MM.1S (cell line): ENCODE measurements at regions not wholly inside any gene's neighbourhood (a gene's known extent, or its start where the extent isn't known, plus 50 kb on each side); places are given as distances from the start of the nearest gene placed in this dataset.

Experiments
- DNase-seq: peaks from one replicate; pipeline ENCODE4 v3.0.0-alpha.2; 2015
- H2AFZ ChIP-seq: fragments of 300-600 bp; sonication (generic); 2 replicates; pipeline ENCODE4 v1.6.0; 2016; ENCODE audit warnings: antibody characterized with exemption, low read length
- H3F3A ChIP-seq: fragments of 300-600 bp; sonication (generic); 2 replicates; pipeline ENCODE4 v1.6.1; 2016; ENCODE audit warnings: mild to moderate bottlenecking, antibody characterized with exemption, low read length, moderate library complexity, mixed read lengths; ENCODE audit not compliant: insufficient read depth
- H3K27ac ChIP-seq: fragments of 300-600 bp; sonication (generic); 2 replicates; pipeline ENCODE4 v1.5.1; 2016; ENCODE audit warnings: mild to moderate bottlenecking, low read length
- H3K27me3 ChIP-seq: fragments of 300-600 bp; sonication (generic); replicated peaks from 2 replicates; pipeline ENCODE4 v1.6.0; 2016; ENCODE audit warnings: low read length; ENCODE audit not compliant: insufficient read depth
- H3K36me3 ChIP-seq: fragments of 300-600 bp; sonication (generic); replicated peaks from 2 replicates; pipeline ENCODE4 v1.6.1; 2016; ENCODE audit warnings: mild to moderate bottlenecking, low read length, mixed read lengths; ENCODE audit not compliant: insufficient read depth
- H3K4me1 ChIP-seq: fragments of 300-600 bp; sonication (generic); 2 replicates; pipeline ENCODE4 v1.6.1; 2016; ENCODE audit warnings: low read length, mixed read lengths
- H3K4me2 ChIP-seq: fragments of 300-600 bp; sonication (generic); 2 replicates; pipeline ENCODE4 v1.6.0; 2016; ENCODE audit warnings: low read depth, low read length
- H3K4me3 ChIP-seq: fragments of 300-600 bp; sonication (generic); 2 replicates; pipeline ENCODE4 v1.5.1; 2016; ENCODE audit warnings: low read length, mixed read lengths
- H3K79me2 ChIP-seq: fragments of 300-600 bp; sonication (generic); 2 replicates; pipeline ENCODE4 v1.6.1; 2016; ENCODE audit warnings: mixed run types, low read length, mixed read lengths
- H3K9ac ChIP-seq: fragments of 300-600 bp; sonication (generic); 2 replicates; pipeline ENCODE4 v1.6.1; 2016; ENCODE audit warnings: low read length, mixed read lengths
- H3K9me2 ChIP-seq: fragments of 300-600 bp; sonication (generic); replicated peaks from 2 replicates; pipeline ENCODE4 v1.6.1; 2016; ENCODE audit warnings: mild to moderate bottlenecking, low read length, mixed read lengths; ENCODE audit not compliant: insufficient read depth
- H3K9me3 ChIP-seq: fragments of 300-600 bp; sonication (generic); replicated peaks from 2 replicates; pipeline ENCODE4 v1.6.1; 2016; ENCODE audit warnings: mild to moderate bottlenecking, low read length, mixed read lengths; ENCODE audit not compliant: insufficient read depth
- H4K20me1 ChIP-seq: fragments of 300-600 bp; sonication (generic); 2 replicates; pipeline ENCODE4 v1.6.1; 2016; ENCODE audit warnings: mild to moderate bottlenecking, low read length, moderate library complexity, mixed read lengths; ENCODE audit not compliant: insufficient read depth
- EZH2 ChIP-seq: fragments of 300-600 bp; sonication (generic); optimal IDR thresholded peaks from 2 replicates; pipeline ENCODE3; 2017; ENCODE audit warnings: low read depth, mild to moderate bottlenecking, antibody characterized with exemption, low read length, mixed read lengths
- EZH2phosphoT487 ChIP-seq: fragments of 300-600 bp; sonication (generic); IDR thresholded peaks from 2 replicates; pipeline ENCODE4 v1.6.1; 2018; ENCODE audit warnings: antibody characterized with exemption, low read length
- TF ChIP-seq, protein P1 (sequence below): fragments of 300-600 bp; sonication (generic); IDR thresholded peaks from 2 replicates; pipeline ENCODE4 v1.5.1; 2016; ENCODE audit warnings: antibody characterized with exemption, low read length, mixed read lengths

GRCh38 chr20:12673352-12673751 is 335.4 kb upstream of the SPTLC3 start:
- Histone ChIP-seq H2AFZ (no peak overlapping the region), H3K27ac (no peak overlapping the region), H3K79me2 (no peaks in the 10 kb centered on the region), H4K20me1 (no peaks in the 10 kb centered on the region), H3K27me3 (no peaks in the 10 kb centered on the region), H3K4me2 (no peak overlapping the region), H3K9me3 (no peaks in the 10 kb centered on the region), H3K4me3 (no peak overlapping the region), H3K36me3 (no peaks in the 10 kb centered on the region), H3K4me1 (no peaks in the 10 kb centered on the region), H3K9ac (no peak overlapping the region), H3K9me2 (no peaks in the 10 kb centered on the region), H3F3A (no peaks in the 10 kb centered on the region)
- TF ChIP-seq EZH2 (no peak), EZH2phosphoT487 (no peak)
- TF ChIP-seq, protein P1, sequence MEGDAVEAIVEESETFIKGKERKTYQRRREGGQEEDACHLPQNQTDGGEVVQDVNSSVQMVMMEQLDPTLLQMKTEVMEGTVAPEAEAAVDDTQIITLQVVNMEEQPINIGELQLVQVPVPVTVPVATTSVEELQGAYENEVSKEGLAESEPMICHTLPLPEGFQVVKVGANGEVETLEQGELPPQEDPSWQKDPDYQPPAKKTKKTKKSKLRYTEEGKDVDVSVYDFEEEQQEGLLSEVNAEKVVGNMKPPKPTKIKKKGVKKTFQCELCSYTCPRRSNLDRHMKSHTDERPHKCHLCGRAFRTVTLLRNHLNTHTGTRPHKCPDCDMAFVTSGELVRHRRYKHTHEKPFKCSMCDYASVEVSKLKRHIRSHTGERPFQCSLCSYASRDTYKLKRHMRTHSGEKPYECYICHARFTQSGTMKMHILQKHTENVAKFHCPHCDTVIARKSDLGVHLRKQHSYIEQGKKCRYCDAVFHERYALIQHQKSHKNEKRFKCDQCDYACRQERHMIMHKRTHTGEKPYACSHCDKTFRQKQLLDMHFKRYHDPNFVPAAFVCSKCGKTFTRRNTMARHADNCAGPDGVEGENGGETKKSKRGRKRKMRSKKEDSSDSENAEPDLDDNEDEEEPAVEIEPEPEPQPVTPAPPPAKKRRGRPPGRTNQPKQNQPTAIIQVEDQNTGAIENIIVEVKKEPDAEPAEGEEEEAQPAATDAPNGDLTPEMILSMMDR: no peak
- no peak for DNase-seq

DNA sequence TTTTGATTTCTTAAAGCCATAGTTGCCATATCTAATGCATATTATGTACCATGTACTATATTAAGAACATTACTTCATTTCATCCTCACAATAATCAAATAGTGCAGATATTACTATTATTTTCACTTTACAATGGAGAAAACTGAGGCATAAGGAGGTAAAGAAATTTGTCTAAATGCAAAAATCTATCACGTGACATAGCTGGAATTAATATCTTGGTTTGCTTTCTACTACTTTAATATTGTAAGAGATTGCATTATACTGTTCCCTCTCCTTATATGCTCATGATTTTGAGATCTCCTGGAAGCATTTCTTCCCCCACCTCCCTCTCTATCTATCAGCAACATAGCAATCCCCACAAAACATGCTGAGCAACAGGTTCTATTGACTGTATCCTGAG is 330.8 kb upstream of the SPTLC3 start:
- Histone ChIP-seq H4K20me1 (no peaks in the 10 kb centered on the region), H3K9me2 (no peaks in the 10 kb centered on the region), H3K27me3 (no peaks in the 10 kb centered on the region), H2AFZ (no peak overlapping the region), H3K4me2 (no peak overlapping the region), H3K27ac (no peak overlapping the region), H3K9ac (no peak overlapping the region), H3K4me3 (no peak overlapping the region), H3K4me1 (no peaks in the 10 kb centered on the region), H3K79me2 (no peaks in the 10 kb centered on the region), H3K36me3 (no peaks in the 10 kb centered on the region), H3K9me3 (no peaks in the 10 kb centered on the region), H3F3A (no peaks in the 10 kb centered on the region)
- TF ChIP-seq EZH2: no peak
- no peak for TF ChIP-seq EZH2phosphoT487
- TF ChIP-seq, protein P1: no peak
- no peak for DNase-seq

DNA sequence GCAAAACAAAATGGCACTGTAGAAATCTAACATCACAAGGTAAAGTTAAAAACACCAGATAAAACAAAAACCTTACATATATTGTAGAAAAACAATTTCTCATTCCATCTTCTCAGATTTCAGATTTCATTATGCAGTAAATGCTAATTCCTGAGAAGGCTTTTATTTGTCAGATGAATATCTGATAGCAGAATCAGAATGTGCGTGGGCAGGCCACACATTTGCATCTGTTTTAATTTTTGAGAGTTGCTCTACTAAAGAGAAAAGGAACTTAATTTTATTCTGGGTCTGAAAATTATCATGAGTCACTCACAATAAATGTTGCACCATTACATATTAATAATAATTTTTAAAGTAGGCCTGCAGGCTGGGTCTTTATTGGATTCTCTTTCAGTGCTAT is 329.3 kb upstream of the SPTLC3 start:
- H3K4me2 ChIP-seq: no peak overlapping the region
- H3K9me2 ChIP-seq: no peaks in the 10 kb centered on the region
- no peaks in the 10 kb centered on the region for H3K4me1 ChIP-seq
- H2AFZ ChIP-seq: no peak overlapping the region
- no peak for TF ChIP-seq EZH2
- TF ChIP-seq, protein P1: no peak
- TF ChIP-seq EZH2phosphoT487: no peak
- no peak for DNase-seq
- no peaks in the 10 kb centered on the region for H3K27me3 ChIP-seq
- H3K9ac ChIP-seq: no peak overlapping the region
- no peak overlapping the region for H3K4me3 ChIP-seq
- no peaks in the 10 kb centered on the region for H4K20me1 ChIP-seq
- no peaks in the 10 kb centered on the region for H3K36me3 ChIP-seq
- H3F3A ChIP-seq: no peaks in the 10 kb centered on the region
- no peaks in the 10 kb centered on the region for H3K9me3 ChIP-seq
- no peak overlapping the region for H3K27ac ChIP-seq
- no peaks in the 10 kb centered on the region for H3K79me2 ChIP-seq
